ENCODE measurements at regions not wholly inside any gene's neighbourhood (a gene's known extent, or its start where the extent isn't known, plus 50 kb on each side); places are given as distances from the start of the nearest gene placed in this dataset.
"Not testable (repeated sequence)": the region's sequence is repeated elsewhere in the genome, so short reads cannot be mapped to it uniquely, and the experiment has no call there.

DNA sequence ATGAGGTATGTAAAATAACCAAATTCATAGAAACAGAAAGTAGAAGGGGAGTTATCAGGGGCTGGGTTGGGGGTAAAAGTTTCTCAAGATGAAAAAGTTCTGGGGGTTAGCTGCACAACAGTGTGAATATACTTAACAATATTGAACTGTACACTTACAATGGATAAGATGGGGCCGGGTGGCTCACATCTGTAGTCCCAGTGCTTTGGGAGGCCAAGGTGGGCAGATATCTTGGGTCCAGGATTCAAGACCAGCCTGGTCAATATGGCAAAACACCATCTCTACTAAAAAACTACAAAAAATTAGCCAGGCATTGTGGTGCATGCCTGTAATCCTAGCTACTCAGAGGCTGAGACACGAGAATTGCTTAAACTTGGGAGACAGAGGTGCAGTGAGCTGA, 274.3 kb downstream of the TJP1 start:
- no peak for DNase-seq

DNA sequence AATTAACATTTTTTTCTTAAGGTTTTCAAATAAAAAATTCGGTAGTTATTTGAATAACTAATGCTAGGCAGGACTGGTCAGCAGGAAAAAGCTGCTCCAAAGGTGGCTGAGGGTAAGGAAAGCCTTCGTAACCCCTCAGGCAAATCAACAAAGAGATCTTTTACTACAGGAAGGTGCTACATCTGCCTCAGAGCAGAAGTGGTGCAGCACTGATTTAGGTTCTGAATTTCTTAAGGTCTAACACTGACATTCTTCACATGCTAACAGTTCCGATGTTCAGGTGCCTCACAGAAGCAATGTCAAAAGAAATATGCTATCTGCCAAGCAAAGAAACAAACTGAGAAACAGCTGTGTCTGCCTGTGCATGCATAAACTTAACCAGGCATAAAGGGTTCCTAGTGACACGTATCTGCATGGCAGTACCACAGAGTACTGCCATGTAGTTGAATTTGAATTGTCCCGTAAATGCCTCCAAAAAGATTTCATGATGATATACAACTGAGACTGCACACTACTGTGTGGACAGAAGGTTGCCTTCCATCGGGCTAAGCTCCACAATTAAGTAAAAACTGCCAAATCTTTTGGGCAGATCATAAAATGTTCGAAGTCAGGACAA, 275.0 kb upstream of the NSMCE3 start:
- DNase-seq: no peak

DNA sequence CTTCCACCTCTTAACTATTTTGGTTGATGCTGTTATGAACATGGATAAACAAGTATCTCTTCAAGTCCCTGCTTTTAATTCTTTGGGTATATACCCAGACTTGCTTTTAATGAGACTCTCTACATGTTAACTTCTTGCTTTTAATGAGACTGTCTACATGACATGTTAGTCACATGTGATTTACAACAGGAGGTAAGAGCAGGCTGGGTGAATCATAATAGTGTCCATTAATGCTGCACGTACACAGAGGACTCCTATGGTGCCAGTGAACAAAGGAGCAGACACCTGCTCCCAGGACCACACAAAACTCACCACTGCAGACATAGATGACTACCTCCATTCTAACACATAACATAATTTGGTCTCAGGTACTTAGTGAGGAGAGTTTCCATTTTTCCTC, 273.4 kb upstream of the NSMCE3 start:
- no peak for DNase-seq

DNA sequence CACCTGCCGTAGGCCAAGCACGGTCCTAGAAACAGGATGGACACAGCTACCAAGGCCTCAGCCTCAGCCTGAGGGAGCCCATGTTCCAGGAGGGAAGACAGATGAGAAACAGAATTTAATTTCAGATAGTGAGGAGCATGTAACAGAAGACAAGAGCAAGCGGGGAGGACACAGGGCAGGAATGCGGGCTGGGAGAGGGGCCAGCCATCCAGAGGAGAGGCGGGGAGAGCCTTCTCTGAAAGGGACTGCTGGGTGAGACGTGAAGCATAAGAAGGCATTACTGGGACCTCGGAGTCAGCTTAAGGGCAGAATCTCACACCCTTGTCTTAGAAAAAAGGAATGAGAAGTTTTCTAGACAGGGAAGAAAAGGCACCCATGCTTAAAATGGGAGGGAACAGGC, 271.7 kb upstream of the NSMCE3 start:
- no peak for DNase-seq

DNA sequence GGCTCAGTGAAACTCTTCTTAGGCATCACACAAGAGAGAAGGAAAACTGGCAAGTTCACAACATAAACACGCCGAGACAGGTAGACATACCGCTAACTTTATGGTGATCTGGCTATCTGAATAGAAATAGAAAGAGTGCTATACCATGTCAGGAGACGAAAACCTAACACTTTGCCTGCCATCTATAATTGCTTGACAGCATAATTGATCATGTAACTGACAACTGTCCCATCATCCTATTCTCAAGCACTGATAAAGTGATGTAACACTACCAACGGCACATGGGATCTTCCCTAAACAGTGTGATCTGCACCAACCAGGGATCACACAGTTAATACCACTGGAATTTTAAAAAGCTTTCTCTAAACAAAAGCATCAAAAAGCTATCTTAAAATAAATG, 270.9 kb upstream of the NSMCE3 start:
- DNase-seq: no peak

DNA sequence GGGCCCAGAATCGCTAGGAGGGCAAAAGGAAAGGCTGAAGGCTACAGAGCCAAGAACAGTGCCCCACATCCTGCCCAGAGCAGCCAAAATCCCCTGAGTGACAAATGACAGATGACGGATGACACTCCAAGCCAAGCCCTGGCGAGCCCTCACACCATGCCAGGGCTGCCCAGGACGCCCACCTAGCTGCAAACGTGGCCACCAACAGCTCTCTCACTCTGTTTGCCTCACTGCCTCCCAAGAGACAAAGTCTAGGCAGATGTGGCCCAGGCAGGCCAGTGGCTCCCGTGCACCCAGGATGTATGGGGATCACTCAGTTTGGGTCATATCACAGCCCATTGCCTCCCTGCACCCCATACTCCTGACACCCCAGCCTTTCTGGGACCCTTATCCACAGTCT, 270.1 kb upstream of the NSMCE3 start:
- no peak for DNase-seq

DNA sequence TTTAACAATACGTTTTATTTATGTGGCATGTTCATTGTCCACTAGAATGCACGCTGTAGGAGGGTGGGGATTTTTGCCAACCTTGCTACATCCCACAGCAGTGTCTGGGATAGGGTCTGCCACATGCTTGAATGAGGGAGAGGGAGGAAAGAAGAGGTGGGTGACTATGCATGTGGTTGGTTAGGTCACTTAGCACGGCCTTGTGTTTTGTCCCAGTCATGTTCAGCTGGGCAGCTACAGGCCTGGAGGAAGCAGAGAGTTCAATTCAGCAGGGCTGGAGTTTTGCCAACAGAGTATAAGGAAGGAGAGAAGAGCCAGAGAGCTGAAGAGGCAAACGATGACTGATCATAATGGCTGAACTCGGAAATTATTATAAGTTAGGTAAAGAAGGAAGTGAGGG, 268.4 kb upstream of the NSMCE3 start:
- peak; percentile 4 for DNase-seq

DNA sequence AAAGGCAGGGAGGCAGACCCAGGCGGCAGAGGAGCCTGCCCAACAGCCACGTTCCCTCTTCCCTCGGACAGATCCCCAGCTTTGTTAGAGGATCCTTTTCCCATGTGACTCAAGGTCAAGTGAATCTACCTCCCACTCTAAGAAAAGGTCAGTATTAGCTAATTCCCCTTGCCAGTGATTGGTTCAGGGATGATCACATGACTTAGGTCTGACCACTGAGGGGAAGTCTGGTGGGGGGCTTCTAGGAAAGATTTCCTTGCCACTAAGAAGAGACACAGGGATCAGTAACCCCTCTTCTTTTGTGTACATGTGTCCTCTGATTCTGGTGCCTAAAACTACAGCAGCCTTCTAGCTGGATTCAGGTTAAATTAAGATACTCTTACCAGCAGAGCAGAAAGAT, 266.3 kb upstream of the NSMCE3 start:
- no peak for DNase-seq

DNA sequence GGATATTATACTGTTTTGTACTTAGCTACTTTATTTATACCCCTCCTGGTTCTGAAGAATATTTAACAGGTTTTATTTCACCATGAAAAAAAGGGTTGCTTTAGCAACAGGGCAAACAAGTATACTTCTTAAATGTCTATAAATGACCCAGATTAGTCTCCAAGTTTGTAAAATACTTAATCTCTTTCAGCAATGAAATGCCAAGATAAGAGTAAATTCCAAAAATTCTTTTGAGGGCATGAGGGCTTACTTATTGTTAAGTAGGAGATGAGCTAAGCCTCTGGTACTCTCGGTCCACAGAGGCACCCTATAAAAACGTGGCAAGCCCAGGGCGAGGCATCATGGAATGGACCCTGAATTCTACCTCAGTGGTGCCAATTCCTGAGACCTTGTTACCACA, 264.8 kb upstream of the NSMCE3 start:
- no peak for DNase-seq

DNA sequence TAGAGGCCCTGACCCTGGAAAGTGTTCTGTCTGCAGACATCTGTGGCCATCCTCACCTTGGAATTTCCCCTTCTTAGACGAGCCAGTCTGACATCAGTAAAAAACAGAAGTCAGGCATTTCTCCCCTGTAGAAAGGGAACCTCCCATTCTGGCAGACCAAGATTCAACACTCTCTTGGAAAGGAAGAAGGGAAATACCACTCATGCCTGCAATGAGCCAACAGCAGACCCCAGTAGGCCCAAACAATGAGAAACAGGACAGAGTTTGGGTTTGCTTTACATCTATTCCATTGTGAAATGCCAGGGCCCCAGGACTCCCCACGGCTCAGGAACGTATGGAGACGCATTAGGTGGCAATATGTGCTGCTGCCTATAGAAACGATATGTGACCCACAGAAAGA, 264.0 kb upstream of the NSMCE3 start:
- DNase-seq: no peak

DNA sequence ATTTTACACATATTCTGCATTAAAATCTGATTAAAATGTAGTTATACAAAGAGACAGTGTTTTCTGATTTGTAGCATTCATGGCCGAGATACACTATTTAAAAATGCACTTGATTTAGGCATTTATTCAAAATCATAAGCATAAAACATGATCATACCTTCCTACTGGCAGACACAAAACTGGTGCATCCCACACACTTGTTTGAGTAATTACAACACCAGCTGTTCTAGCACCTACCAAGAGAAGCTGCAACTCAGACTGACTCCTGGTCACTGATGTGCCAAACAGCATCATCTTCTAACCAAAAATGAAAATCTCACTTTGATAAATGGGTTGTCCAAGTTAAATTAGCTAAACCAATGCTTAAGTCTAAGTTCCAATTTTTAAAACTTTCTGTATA, 262.7 kb upstream of the NSMCE3 start:
- DNase-seq: no peak

DNA sequence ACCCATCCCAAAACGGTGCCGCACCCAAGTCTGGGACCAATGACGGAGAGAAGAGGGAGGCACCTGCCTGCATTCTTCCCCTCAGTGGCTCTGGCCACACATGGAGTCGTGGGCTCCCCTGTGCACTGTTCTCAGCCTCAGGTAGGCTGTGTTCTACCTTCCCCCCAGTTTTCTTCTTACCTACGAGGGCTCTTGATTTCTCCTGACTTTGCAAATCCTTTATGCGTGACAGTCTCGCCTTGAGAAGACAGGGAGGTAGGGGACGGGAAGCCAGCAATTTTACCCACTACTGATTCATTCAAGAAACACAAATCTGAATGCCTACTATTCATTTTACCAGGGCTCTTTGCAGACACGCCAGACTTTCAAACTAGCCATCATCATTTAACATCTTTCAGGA, 261.3 kb upstream of the NSMCE3 start:
- DNase-seq: no peak

DNA sequence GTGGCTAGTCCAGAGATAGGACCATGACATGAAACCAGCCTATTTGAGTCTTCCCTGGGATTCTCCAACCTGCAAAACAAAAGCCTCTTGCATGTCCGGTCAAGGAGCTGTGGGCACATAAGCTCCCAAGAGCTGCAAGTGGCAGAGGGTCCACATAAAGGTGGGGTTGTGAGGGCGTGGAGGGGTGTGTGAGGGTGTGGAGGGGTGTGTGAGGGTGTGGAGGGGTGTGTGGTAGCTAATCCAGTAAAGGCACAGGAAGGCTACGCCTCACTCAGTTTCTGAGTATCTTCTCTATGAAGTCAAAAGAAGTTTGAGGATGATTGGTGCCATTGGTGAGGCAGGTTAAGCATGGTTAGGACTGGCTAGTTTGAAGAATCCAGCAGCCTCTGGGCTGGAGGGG, 259.4 kb upstream of the NSMCE3 start:
- no peak for DNase-seq

DNA sequence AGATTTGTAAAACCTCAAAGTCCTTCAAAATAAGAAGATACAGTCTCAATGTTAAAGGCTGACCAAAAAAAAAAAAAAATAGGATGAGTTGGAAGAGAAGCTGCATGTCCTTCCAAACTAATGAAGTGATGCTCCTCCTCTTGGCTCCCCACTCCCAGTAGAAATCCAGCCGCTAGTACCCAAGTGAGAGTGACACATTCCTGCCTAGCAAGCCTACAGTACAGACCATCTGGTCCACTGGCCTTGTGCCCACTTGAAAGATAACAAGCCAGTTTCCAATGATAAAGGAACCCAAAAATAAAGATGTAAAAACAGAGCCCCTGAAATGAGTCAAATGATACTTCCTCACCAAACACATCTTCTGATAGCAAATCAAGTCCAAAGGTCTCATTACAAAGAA, 258.7 kb upstream of the NSMCE3 start:
- no peak for DNase-seq

DNA sequence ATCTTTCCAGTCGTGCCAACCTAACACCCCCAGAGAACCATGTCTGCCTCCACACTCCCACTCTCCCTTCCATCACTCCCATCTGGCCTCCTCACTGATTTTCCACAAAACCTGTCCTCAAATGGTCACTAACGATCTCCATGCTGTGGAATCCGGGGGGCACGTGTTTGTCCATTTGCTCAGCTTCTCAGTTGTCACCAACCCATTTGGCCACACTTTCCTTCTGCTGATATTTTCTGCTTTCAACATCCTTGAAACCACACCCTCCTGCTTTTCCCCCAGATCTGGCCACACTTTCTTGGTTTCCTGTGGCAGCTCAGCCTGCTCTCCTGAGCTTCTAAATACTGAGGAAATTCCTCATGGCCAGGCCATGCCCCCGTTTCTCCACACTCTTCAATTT, 257.2 kb upstream of the NSMCE3 start:
- DNase-seq: no peak

DNA sequence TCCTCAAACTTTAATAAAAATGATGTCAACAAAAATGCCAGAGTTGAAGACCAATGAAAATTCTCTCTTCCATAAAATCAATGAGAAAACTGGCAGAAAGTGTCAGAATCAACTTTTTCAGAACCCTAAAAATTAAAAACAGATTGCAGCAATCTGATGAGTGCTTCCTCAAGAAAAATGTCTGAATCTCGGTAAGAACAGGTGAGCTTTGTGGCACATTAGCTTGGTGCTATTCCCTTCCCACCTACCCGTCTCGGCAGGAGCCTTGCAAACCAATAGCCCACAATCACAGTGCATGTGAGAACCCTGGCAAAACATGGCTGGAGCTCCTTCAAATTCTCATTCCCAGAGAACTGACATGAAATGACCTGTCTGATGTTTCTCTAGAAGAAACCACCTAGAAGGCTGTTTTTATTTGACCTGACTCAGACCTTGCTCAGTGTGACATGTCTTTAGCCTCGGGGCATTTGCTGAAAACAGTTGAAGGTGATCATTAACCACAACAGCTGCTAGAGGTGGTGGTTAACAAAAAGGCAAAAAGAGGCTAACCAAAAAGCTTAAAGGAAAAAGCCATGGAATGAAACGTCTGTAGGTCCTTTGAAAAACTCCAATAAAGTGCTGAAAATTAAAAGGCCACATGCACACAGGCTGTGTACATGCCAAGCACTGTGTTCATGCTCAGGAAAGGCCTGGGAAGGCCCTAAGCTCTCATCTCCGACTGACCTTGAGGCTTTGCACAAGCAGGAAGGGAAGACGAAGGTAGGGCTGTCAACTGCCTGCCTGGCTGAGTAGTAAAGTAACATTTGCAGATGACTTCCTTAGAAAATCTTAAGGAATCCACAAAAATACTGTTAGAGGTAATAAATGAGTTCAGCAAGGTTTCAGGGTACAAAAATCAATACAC, 253.0 kb upstream of the NSMCE3 start:
- DNase-seq: no peak

DNA sequence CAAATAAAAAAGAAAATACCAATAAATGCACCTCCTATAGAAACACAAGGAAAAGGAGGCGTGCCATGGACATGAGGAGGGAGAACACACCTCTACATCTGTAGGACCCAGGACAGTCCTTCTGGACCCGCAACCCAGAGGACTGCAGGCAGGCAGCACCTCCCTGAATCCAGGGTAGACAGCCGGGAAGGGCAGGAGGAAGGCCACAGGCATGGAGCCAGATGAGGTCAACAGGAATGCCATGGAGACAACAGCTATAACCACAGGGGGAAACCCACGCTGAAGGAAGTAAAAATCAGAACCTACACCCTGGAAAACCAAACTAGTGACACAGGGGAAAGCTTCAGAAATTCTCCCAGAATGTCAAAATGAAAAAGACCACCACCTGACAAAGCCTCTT, 248.8 kb upstream of the NSMCE3 start:
- DNase-seq: no peak

DNA sequence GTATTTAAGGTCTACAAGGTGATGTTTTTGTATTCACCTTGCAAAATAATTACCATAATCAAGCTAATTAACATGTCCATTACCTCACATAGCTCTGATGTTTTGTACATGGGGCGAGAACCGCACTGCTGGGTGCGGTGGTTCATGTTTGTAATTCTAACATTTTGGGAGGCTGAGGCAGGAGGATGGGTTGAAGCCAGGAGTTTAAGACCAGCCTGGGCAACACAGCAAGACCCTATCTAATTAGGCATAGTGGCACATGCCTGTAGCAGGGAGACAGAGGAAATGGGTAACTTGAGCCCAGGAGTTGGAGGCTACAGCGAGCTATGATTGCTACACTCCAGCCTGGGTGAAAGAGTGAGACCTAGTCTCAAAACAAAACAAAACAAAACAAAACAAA, 248.2 kb upstream of the NSMCE3 start:
- DNase-seq: no peak

DNA sequence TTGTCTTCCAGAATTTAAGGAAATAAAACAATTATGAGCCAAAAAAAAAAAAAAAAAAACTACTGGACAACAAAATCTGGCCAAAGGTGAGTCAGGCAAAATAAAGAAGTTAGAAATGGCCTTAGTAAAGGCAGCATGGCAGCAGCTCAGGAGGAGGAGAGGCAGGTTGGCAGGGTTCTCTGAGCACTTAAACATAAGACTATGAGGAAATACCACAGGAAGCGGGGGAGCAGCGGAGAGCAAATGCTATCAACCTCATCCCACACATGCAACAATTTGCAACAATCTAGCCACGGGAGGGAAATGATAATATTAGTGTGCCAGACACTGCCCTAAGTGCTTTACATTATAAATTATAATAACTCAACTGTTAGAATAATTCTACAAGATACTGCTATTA, 247.3 kb upstream of the NSMCE3 start:
- no peak for DNase-seq

DNA sequence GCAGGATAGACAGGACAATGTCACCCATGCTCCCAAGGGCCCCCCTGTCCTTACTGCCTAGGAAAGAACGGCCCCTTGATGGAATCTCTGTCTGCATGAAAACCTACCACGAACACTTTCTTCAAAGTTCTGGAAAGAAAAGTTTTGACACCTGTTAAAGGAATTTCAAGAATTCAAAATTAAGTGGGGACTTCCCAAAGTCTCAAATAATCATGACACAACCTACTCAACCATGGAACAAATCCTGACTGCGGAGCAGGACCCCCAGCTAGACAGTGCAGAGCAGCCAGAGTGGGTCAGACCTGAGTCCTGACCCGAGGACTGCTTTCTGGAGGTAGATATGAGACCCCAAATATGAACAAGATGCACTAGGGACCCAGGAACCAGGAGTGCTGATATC, 245.3 kb upstream of the NSMCE3 start:
- DNase-seq: no peak

DNA sequence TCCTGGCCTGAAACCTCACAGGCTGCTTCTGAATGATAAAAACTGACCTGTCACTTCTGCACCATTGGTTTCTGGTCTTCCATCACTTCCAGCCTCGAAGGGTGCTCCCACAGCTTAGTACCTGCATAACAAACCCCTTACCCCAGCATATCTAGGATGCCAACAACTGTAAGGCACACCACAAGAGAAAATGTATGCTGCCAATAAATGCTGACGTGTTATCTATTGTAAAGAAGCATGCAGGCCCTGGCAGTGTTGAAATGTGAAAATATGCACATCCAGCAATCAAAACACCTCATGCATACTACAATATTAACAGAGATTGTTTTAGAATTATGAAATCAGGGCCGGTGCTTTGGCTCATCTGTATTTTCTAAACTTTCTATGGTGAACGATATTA, 242.0 kb upstream of the NSMCE3 start:
- no peak for DNase-seq

DNA sequence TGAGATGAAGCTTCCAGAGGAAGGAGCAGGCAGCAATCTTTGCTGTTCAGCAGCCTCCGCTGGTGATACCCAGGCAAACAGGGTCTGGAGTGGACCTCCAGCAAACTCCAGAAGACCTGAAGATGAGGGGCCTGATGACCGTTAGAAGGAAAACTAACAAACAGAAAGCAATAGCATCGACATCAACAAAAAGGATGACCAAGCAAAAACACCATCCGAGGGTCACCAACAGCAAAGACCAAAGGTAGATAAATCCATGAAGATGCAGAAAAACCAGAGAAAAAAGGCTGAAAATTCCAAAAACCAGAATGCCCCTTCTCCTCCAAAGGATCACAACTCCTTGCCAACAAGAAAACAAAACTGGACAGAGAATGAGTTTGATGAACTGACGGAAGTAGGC, 235.9 kb upstream of the NSMCE3 start:
- not testable (repeated sequence) for DNase-seq

DNA sequence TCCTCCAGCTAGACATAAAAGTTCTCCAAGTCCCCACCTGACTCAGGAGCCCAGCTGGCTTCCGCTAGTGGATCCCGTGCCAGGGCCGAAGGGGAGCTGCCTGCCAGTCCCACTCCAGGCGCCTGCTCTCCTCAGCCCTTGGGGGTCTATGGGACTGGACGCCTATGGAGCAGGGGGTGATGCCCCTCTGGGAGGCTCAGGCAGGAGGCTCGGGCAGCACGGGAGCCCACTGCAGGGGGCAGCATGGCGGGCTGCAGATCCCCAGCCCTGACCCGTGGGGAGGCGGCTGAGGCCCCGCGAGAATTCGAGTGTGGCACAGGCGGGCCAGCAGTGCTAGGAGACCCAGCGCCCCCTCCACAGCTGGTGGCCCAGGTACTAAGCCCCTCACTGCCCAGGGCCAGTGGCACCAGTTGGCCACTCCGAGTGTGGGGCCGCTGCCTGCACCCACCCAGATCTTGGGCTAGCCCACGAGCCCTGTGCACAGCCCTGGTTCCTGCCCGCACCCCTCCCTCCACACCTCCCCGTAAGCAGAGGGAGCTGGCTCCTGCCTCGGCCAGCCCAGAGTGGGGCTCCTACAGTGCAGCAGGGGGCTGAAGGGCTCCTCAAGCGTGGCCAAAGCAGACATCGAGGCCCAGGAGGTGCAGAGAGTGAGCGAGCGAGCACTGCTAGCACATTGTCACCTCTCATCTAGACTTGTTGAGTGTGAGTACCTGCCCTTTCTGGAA, 221.3 kb upstream of the NSMCE3 start:
- DNase-seq: no peak

DNA sequence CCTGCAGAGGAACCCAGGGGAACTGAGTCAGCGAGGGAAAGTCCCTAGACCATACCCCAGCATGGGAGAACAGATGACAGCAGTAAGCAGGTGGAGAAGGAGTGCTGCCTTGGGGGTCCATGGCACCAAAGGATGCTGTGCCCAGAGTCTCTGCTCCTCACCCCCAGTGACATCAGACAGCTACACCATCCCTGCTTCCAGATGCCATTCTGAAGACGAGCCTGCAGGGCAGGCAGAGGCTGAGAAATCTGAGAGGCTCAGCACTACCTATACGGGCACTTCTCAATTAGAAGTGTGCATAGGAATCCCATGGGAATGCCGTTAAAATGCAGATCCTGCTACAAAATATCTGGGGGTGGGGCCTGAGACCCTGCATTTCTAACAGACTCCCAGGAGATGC, 211.3 kb upstream of the NSMCE3 start:
- DNase-seq: no peak
